NCI-H2196 treated with DMSO at 0.1 percent for 48 hours (cell line): ENCODE measurements at regions not wholly inside any gene's neighbourhood (a gene's known extent, or its start where the extent isn't known, plus 50 kb on each side); places are given as distances from the start of the nearest gene placed in this dataset.
"Not testable (repeated sequence)": the region's sequence is repeated elsewhere in the genome, so short reads cannot be mapped to it uniquely, and the experiment has no call there.

Source experiments
- DNase-seq: peaks from one replicate; lab custom pipeline; 2025; ENCODE audit not compliant: unreplicated experiment; lab: John Stamatoyannopoulos, UW

- no peak for DNase-seq
Observed at GRCh38 chr10:44564361-44564760, 179.5 kb upstream of the CXCL12 start.

DNA sequence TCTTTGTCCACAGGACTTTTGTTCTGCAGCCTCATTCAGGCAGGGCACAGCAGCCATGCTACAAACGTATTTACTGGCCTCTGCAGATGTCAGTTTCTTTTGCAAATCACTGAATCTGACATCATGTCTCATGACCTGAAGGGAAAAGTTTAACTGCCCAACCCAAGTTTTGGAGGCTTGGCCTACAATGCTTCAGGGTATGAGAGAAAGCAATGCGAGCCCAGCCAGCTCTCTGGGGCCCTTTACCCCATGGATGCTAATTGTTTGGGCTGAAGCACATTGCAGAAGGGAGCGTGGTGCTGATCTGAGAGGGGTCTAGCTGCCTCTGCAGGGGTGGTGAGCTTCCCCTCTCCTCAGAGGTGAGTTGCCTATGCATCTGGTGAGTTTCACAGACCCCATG, 179.9 kb upstream of the CXCL12 start:
- DNase-seq, result no peak

- no peak for DNase-seq
Observed at GRCh38 chr10:44566786-44567185, 181.9 kb upstream of the CXCL12 start.

DNA sequence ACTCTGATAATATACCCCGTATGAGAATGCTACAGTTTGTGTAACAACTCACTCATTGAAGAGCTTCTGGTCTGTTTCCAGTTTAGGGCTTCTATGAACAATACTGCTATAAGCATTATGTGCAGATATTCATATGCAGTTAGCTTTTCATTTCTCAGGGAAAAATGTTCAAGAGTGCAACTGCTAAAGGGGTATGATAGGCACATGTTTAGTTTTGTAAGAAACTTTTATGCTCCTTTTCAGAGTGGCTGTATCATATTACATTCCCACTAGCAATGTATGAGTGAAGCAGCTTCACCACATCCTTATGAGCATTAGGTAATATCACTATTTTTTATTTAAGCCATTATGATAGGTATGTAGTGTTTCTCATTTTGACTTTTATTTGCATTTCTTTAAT, 182.6 kb upstream of the CXCL12 start:
- no peak for DNase-seq

- DNase-seq, result no peak
Observed at GRCh38 chr10:44569193-44570091, 184.5 kb upstream of the CXCL12 start.

- DNase-seq, result no peak
Observed at GRCh38 chr10:44571701-44572100, 186.8 kb upstream of the CXCL12 start.

- no peak for DNase-seq
Observed at GRCh38 chr10:44572146-44572545, 187.2 kb upstream of the CXCL12 start.

GRCh38 chr10:44573821-44574220, 188.9 kb upstream of the CXCL12 start:
- DNase-seq, result no peak

DNA sequence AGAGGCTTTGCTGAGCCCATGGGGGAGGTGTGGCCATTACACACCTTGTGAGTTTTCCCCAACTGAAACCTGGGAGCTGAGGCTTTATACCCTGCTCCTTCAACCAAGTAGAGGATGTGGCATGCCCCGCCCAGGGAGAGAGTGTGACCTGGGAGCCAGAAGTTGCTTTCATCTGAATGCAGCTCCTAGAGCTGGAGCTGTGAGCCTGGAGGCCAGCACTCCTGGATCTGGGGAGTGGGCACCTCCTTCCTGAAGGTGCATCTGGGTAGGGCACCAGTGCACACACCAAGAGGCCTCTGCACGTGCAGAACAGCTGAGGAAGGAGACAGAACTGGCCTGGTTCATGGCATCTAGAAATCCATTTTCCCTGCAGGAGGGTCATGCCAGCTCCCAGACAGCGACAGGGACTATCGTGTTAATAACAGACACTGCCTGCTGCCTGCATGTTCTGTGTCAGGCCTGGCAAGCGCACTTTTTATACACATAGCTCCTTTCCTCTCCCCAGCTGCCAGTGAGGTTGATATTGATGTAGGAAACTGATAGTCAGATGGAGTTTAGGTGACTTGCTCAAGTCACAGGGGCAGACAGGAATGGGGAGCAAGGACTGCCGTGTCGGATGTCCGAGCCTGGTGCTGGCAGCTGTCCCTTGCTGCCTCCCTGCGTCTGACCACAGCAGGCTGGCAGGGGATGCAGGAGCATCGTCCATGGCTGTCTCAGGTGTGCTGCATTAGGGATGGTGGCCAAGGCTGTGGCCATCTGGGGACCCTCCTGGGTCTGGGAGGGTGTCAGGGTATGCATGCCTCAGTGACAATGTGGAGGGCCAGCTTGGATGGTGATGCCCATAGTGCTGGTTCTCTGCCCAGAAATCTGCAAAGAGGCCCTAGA, 189.9 kb upstream of the CXCL12 start:
- DNase-seq, result no peak

DNA sequence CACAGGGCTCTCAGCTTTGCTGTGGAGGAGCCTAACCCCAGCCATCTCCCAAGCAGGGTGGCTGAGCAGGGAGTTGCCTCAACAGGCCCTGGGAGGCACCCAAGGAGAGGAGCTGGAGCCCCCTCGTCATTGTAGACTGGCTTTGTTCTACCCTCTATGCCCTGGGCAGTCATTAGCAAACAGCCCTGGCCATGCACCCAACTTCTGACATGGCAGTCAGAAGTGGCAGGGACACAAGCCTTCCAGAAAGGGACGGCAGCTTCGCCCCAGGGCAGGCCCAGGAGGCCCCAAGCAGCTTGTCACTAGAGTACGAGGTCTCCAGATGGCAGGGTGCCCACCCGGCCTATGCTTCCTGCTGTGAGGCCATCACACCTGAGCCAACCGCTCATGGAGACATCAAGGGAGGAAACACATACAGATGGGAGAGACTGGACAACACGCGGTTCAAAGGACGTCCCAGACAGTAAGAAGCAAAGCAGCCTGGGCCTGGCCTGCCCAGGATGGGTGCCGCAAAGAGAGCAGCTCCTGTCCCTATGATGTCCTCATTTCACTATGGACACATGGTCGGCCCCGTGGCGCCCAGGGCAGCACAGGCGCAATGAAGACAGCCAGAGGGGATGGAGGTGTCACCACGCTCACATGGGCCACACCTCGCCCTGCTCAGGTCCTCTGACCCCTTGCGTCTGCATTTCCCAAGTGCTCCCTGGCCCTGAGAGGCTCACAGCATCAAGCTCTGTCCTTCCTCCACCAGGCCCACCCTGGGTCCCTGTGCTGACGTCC, 190.9 kb upstream of the CXCL12 start:
- DNase-seq, result no peak

GRCh38 chr10:44576702-44577191, 191.8 kb upstream of the CXCL12 start:
- DNase-seq, result no peak

DNA sequence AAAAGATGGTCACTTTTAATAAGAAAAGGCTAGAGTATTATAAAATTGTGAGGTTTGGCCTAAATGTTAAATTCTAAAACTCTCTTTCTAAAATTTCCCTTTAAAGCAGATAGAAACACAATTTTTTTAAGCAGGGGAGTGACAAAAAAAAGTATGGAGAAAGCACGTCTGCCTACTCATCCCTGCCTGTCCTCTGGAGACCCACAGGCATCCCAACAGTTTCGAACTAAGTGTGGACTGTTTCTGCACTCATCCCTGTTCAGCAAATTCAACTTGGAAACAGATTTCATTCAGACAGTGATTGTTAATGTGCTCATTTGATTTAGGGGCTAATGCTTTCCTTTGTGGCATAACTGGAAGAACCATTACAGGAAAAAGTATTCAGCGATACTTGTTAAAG, 192.6 kb upstream of the CXCL12 start:
- no peak for DNase-seq

- DNase-seq, result no peak
Observed at GRCh38 chr10:44578271-44578670, 193.4 kb upstream of the CXCL12 start.

DNA sequence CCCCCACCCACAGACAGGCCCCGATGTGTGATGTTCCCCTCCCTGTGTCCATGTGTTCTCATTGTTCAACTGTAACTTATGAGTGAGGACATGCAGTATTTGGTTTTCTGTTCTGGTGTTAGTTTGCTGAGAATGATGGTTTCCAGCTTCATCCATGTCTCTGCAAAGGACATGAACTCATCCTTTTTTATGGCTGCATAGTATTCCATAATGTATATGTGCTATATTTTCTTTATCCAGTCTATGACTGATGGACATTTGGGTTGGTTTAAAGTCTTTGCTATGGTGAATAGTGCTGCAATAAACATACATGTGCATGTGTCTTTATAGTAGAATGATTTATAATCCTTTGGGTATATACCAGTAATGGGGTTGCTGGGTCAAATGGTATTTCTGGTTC, 194.1 kb upstream of the CXCL12 start:
- DNase-seq, result not testable (repeated sequence)

DNA sequence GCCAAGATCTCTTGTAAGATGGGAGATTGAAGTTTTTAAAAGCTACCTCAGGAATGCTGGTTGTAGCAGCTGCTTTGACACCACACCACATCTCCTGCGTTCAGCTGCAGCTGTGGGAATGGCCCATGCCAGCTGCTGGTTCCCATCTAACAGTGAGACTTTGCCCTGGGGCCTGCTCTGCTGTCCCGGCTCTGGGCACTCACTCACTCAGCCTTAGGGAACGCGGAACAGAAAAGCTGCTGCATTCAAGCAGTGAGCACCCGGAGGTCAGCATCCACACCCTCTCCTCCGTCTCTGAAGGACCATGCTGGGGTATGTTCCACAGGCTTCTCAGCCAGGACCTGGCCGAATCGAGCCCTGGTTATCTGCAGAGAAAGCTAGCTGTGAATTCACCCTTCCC, 197.1 kb upstream of the CXCL12 start:
- no peak for DNase-seq

DNA sequence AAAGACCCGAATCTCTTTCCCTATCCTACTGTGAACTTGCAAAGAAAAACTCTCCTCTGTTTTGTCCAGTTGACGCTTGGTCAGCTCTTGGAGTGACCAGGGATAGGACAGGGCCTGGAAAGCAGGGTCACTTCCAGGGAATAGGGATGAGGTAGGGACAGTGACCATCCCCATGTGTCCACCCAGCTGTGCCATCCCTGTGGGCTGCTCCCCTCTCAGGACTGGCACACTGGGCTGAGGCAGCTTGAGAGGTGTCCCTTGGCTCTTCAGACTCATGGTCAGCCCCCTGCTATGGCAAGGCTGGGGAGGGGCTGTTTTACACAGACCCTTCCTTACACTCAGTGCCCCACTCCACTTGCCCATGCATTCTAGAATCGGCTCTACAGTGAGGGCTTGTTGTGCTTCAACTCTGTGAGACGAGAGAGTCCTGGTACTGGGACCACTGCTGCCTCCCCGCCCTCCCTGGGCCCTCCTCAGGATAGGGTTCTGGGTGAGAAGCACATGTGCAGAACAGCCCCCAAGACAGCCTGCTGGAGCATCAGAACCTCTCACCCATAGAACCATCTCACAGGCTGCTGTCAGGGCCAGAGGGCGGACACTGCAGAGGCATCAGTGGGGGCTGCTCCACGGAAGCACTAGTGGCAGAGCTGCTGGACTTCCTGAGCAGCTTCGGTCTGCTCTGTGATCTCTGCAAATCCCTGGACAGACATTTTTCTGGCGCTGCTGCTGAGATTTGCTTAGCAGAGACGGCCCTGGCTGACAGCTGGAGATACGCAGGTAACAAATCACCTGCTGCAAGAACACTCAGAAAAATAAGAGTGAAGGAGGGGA, 202.8 kb upstream of the CXCL12 start:
- no peak for DNase-seq

DNA sequence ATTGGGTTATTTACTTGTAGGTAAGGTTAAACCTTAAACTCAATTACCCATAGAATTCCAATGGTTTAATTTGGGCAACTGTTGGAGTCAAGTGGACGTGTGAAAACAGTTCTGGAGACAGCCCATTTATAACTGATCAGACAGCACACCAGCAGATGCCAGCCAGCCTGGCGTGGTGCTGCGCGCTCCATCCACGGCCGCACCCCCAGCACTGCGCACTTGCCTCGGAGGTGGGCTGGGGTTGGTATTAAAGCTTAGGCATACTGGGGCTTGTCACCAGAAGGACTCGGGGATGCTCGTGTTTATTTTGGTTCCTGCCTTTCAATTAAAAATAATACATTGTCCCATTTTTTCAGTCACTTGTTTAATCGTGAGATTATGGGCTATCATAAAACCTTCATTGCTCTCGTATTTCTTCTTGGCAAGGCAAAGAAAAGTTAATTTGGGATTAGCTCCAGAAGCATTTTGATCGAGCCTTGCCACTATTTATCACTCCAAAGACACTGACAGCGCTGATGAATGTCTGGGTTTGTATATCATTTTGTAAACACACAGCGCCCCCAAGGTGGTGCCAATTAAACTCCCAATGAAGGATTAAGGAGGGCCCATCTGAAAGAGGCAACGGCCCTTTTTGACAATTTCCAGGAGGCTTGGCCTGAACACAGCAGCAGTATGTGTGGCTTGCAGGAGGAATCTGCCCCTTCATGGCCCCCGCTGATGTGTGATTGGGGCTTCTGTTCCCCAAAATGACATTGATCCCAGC, 204.5 kb upstream of the CXCL12 start:
- no peak for DNase-seq

GRCh38 chr10:44589944-44590449, 205.1 kb upstream of the CXCL12 start:
- DNase-seq, result no peak

- DNase-seq, result no peak
Observed at GRCh38 chr10:44591911-44592310, 207.0 kb upstream of the CXCL12 start.
